ENCODE measurements at regions not wholly inside any gene's neighbourhood (a gene's known extent, or its start where the extent isn't known, plus 50 kb on each side); places are given as distances from the start of the nearest gene placed in this dataset.
A peak's percentile ranks its signal among the peaks of the same experiment; 100 is the strongest.

DNA sequence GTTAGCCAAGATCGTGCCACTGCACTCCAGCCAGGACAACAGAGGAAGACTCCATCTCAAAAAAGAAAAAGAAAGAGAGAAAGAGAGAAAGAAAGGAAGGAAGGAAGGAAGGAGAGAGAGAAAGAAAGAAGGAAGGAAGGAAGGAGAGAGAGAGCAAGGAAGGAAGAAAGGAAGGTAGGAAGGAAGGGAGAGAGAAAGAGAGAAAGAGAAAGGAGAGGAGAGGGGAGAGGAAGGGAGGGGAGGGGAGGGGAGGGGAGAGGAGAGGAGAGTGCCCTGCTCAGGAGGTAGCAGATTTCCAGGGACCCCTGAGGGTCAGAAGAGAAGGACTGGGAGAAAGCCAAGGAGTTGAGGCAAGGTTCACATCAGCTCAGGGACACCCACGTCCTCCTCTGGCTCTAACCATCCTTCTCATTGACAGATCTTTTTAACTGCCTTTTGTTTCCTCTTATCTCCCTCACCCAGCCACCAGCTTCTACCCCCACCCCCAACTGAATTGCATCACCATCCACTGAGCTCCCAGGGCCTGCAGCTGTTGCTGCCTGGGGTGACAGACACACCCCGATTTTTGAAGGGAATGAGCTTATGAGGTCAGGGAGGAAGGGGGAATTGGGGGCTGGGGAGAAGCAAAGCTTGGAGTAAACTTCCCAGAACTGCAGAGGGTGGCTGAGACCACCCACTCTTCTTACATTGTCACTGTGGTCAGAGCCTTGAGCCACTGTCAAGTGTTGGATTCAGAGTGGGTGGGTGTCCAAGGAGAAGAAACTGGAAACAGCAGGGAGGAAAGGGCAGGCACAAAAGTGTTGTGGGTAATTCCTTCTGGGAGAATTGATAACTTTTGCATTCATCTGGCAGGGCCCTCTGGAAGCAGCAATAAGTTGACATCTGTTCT is 91.6 kb downstream of the GLUL start (continued):
- TF ChIP-seq ZBTB10 (CRISPR knock-in tag; IDR thresholded peaks at IDR 0.05; ENCODE audit: borderline replicate concordance) (peak; percentile 84; the same call in 1 of the 2 replicates), ZNF569 (CRISPR knock-in tag; IDR thresholded peaks at IDR 0.05; ENCODE audit: borderline replicate concordance) (no peak), ZNF749 (CRISPR knock-in tag; IDR thresholded peaks at IDR 0.05; ENCODE audit: borderline replicate concordance) (no peak), ZSCAN31 (CRISPR knock-in tag; IDR thresholded peaks at IDR 0.05; ENCODE audit: low read depth) (no peak), SOX6 (IDR thresholded peaks at IDR 0.05) (no peak), SOX6 (CRISPR knock-in tag; IDR thresholded peaks at IDR 0.05) (peak; percentile 93), ATF4 (CRISPR knock-in tag; IDR thresholded peaks at IDR 0.05) (peak in 1 of 2 experiments; percentile 96; a peak in 2 of 4 replicates), TOPORS (CRISPR knock-in tag; IDR thresholded peaks at IDR 0.05) (no peak), CCAR2 (optimal IDR thresholded peaks at IDR 0.05; ENCODE audit: low read depth, low read length) (peak; percentile 55), ZNF547 (CRISPR knock-in tag; IDR thresholded peaks at IDR 0.05) (no peak), ZNF781 (CRISPR knock-in tag; IDR thresholded peaks at IDR 0.05; ENCODE audit: borderline replicate concordance, not compliant biosample characterization) (peak; percentile 17), SMYD3 (CRISPR knock-in tag; IDR thresholded peaks at IDR 0.05) (no peak), MED8 (CRISPR knock-in tag; IDR thresholded peaks at IDR 0.05; ENCODE audit: insufficient replicate concordance) (peak; percentile 62), CENPX (CRISPR knock-in tag; IDR thresholded peaks at IDR 0.05) (no peak), TBP (CRISPR knock-in tag; IDR thresholded peaks at IDR 0.05) (no peak), ZNF446 (CRISPR knock-in tag; IDR thresholded peaks at IDR 0.05) (no peak), ZNF460 (CRISPR knock-in tag; IDR thresholded peaks at IDR 0.05; ENCODE audit: borderline replicate concordance) (no peak), RAD51 (IDR thresholded peaks at IDR 0.05; ENCODE audit: borderline replicate concordance) (no peak), DMTF1 (CRISPR knock-in tag; IDR thresholded peaks at IDR 0.05) (no peak), ZNF333 (CRISPR knock-in tag; IDR thresholded peaks at IDR 0.05; ENCODE audit: borderline replicate concordance) (no peak)
- TF ChIP-seq, protein P1, sequence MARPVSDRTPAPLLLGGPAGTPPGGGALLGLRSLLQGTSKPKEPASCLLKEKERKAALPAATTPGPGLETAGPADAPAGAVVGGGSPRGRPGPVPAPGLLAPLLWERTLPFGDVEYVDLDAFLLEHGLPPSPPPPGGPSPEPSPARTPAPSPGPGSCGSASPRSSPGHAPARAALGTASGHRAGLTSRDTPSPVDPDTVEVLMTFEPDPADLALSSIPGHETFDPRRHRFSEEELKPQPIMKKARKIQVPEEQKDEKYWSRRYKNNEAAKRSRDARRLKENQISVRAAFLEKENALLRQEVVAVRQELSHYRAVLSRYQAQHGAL (CRISPR knock-in tag; IDR thresholded peaks at IDR 0.05; ENCODE audit: not compliant biosample characterization) = no peak
- TF ChIP-seq, protein P2, sequence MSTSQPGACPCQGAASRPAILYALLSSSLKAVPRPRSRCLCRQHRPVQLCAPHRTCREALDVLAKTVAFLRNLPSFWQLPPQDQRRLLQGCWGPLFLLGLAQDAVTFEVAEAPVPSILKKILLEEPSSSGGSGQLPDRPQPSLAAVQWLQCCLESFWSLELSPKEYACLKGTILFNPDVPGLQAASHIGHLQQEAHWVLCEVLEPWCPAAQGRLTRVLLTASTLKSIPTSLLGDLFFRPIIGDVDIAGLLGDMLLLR (CRISPR knock-in tag; IDR thresholded peaks at IDR 0.05) = no peak
